Small intestine (tissue), 7 donors: ENCODE measurements at regions not wholly inside any gene's neighbourhood (a gene's known extent, or its start where the extent isn't known, plus 50 kb on each side); places are given as distances from the start of the nearest gene placed in this dataset.

ENCODE experiments used
- DNase-seq, 2 donors: peaks; one replicate each; pipeline versions ENCODE4 v3.0.0 to v3.0.0-alpha.2; 2013
- FAIRE-seq: peaks from 2 replicates; lab custom pipeline; 2012; peaks lifted over from hg19 to GRCh38; lab: Jason Lieb, UNC
- H3K27ac ChIP-seq, 3 donors: one replicate each; pipeline ENCODE4 v1.5.1; 2013; ENCODE audit warnings: low read length in 2 of 3, mild to moderate bottlenecking in 2 of 3, control low read depth in 1 of 3, inconsistent platforms in 1 of 3, low read depth in 1 of 3, moderate library complexity in 1 of 3
- H3K27me3 ChIP-seq, 3 donors: one replicate each; pipeline ENCODE4 v1.6.1; 2013; ENCODE audit warnings: low read length in 3 of 3, inconsistent platforms in 1 of 3; ENCODE audit not compliant: control insufficient read depth in 3 of 3, insufficient read depth in 3 of 3
- H3K36me3 ChIP-seq, 3 donors: one replicate each; pipeline ENCODE4 v1.6.1; 2013; ENCODE audit warnings: low read length in 3 of 3, inconsistent platforms in 1 of 3, low read depth in 1 of 3, mild to moderate bottlenecking in 1 of 3, moderate library complexity in 1 of 3; ENCODE audit not compliant: control insufficient read depth in 3 of 3, insufficient read depth in 2 of 3
- H3K4me1 ChIP-seq, 3 donors: one replicate each; pipeline ENCODE4 v1.6.1; 2013; ENCODE audit warnings: low read length in 2 of 3, inconsistent platforms in 1 of 3, low read depth in 1 of 3, mild to moderate bottlenecking in 1 of 3, moderate library complexity in 1 of 3; ENCODE audit not compliant: control insufficient read depth in 3 of 3, insufficient read depth in 2 of 3
- H3K4me3 ChIP-seq, 3 donors: one replicate each; pipeline ENCODE4 v1.5.1; 2013; ENCODE audit warnings: low read length in 3 of 3, control low read depth in 1 of 3, inconsistent platforms in 1 of 3, low read depth in 1 of 3, mild to moderate bottlenecking in 1 of 3, moderate library complexity in 1 of 3
- H3K9me3 ChIP-seq, 2 donors: one replicate each; pipeline ENCODE4 v1.6.1; 2013; ENCODE audit warnings: low read depth in 1 of 2, low read length in 1 of 2; ENCODE audit not compliant: control insufficient read depth in 2 of 2, insufficient read depth in 1 of 2
- WGBS, 3 donors: extraction: QIAGEN DNeasy Blood & Tissue Kit; methylation state at CpG; one replicate each; pipeline ENCODE4 v1.1.7; 2013; 5-methylcytosine and 5-hydroxymethylcytosine counted together
- donor health status: healthy with polysubstance abuse.
- donor health status: control.
- donor health status: control.
- donor health status: Bipolar disorder and iron deficiency.
- donor health status: healthy.

DNA sequence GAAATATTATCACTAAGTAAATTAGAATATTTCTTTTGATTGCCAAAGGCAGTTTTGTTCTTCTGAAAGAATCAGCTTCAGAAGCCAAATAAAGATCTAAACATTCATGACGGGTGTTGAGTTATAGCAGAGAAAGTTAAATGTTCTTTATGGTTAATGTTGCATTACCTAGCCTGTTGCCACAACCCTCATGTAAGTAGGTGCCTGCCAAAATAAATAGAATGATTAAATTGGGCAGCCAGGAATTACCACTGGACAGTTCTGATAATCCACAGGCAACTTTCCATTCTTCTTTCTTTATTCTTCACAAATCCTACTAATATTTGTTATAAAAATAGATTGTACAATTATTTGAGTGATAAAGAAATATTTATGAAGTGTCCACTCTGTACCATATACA, 217.9 kb upstream of the NRIP1 start:
- H3K27me3 ChIP-seq, result no peaks in the 10 kb centered on the region
- no peaks in the 10 kb centered on the region for H3K36me3 ChIP-seq
- H3K9me3 ChIP-seq, result peaks cover 0 to 9% of the 10 kb centered on the region in 2 donors
- FAIRE-seq, result no peak
- H3K27ac ChIP-seq, result no peak overlapping the region
- no peaks in the 10 kb centered on the region for H3K4me1 ChIP-seq
- no peak overlapping the region for H3K4me3 ChIP-seq
- DNase-seq, result no peak
- 79 to 90% (median 90%) methylated on average over 1 of the region's 1 CpG for WGBS, 3 donors

- no peak overlapping the region for H3K27ac ChIP-seq
- H3K27me3 ChIP-seq, result no peaks in the 10 kb centered on the region
- H3K9me3 ChIP-seq, result peaks cover 0 to 9% of the 10 kb centered on the region in 2 donors
- no peak for DNase-seq
- no peak overlapping the region for H3K4me3 ChIP-seq
- no peaks in the 10 kb centered on the region for H3K4me1 ChIP-seq
- no peaks in the 10 kb centered on the region for H3K36me3 ChIP-seq
- no peak for FAIRE-seq
Observed at GRCh38 chr21:15283138-15283537, 218.3 kb upstream of the NRIP1 start.

DNA sequence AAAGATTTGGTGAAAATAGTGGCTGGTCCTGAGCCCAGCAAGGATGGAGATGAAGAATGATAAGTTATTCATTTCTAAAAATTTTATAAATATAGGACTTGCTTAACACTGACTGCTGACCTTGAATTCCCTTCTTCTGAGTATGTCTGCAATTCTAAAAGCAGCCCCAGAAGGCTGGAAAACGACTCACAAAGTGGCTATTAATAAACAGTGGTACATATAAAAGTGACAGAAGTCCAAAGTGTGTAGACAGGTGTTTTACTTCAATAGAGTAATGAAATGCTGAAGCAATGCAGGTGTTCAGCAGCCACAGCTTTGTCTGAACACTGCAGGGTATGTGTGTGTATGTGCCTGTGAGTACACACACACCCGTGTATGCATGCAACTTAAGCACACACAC, 219.0 kb upstream of the NRIP1 start:
- H3K36me3 ChIP-seq, result no peaks in the 10 kb centered on the region
- FAIRE-seq (no peak), DNase-seq (no peak)
- peaks cover 0 to 9% of the 10 kb centered on the region in 2 donors for H3K9me3 ChIP-seq
- H3K4me3 ChIP-seq, result no peak overlapping the region
- H3K27ac ChIP-seq, result no peak overlapping the region
- no peaks in the 10 kb centered on the region for H3K4me1 ChIP-seq
- H3K27me3 ChIP-seq, result no peaks in the 10 kb centered on the region
- WGBS, 3 donors, result 12 to 48% (median 23%) methylated on average over 2 of the region's 2 CpGs

DNA sequence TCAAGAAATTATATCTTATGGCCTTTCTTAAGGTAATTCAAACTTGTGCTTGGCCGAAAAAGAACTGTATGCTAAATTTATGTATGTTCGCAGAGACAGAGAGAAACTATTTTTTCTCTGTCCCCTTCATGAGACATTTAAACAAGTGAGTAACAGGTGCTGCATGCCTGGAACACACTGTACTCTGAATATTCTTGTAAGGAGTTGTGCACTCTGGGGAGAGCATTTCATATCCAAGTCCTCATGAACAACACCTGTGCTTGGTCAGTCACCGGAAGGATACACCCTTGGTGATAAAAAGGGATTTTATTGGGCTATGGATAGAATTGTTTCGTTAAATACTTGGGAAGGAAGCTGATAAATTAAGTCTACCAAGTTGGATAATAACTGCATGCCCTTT, 220.8 kb upstream of the NRIP1 start:
- 60 to 81% (median 65%) methylated on average over 4 of the region's 4 CpGs for WGBS, 3 donors
- FAIRE-seq, result no peak
- Histone ChIP-seq H3K27me3 (no peaks in the 10 kb centered on the region), H3K36me3 (no peaks in the 10 kb centered on the region), H3K4me3 (no peak overlapping the region), H3K27ac (no peak overlapping the region), H3K4me1 (no peaks in the 10 kb centered on the region), H3K9me3 (peaks cover 0 to 9% of the 10 kb centered on the region in 2 donors)
- no peak for DNase-seq

DNA sequence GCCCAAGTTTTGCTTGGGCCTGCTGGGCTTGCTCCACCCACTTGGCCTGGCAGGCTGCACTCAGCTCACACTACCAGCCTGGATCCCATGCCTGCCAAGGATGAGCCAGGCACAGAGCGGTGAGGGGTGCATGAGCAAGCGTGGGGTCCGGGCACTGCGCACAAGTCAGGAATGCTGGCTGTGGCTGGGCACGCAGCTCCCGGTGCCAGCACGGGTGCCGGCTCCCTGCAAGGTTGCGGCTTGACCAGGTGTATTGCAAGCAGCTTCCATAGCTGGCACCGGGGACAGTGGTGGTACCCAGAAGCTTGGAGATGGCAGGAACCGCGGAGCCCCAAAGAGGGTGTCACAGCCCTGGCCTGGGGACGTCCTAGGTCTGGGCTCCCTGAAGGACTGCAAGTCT, 224.4 kb upstream of the NRIP1 start:
- Histone ChIP-seq H3K9me3 (no peaks in the 10 kb centered on the region), H3K27me3 (no peaks in the 10 kb centered on the region), H3K36me3 (no peaks in the 10 kb centered on the region), H3K27ac (no peak overlapping the region), H3K4me1 (peaks cover 0 to 24% (median 2%) of the 10 kb centered on the region in 3 donors), H3K4me3 (no peak overlapping the region)
- WGBS, 3 donors, result 97 to 98% (median 97%) methylated on average over 13 of the region's 13 CpGs
- no peak for FAIRE-seq
- DNase-seq, result no peak

DNA sequence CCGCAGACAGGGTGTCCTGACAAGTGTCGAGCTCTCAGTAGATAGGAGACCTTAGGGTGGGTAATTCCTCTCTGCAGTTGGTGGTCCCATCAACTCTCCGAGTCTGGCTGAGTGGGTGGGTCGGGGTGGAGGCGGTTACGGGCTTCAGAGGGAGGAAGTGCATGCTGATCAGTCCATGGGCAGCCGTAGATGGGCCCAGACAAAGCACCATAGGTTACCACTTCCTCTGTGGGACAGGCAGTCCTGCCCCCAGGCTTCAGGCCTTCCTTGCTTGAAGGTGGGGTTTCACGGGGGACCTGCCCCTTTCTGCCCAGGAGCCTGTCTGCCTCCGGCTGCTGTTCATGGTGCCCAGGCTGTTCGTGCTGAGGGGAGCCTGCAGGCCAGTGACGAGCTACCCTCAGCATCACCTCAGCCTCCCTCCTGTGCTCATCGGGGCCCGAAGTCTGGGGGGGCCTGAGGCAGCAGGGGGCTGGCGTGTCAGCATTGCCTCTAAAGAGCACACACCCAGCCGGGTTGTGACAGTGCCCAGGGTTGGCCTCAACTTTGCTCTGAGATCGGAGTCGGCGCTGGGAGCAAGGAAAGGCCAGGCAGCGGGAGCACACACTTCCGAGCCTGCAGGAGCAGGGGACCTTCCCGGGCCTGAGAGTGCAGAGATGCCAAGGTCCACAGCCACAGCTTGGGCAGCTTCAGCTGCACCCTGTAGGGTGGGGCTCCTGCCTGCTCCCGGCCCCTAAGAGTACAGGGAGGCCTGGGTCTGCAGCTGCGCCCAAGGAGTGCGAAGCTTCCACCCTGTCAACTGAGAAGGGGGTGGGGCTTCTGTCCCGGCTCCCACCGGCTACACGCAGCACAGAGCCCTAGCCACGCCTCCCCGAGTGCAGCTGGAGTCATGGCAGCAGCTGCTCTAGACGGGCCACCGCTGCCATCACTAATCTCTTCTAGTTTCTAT, 225.4 kb upstream of the NRIP1 start:
- peaks cover 0 to 24% (median 2%) of the 10 kb centered on the region in 3 donors for H3K4me1 ChIP-seq
- no peaks in the 10 kb centered on the region for H3K36me3 ChIP-seq
- FAIRE-seq, result no peak
- peak overlapping the region in 2 of 3 donors; percentile 12 to 17 for H3K4me3 ChIP-seq
- peak; percentile 86 to 93 for DNase-seq
- H3K27me3 ChIP-seq, result no peaks in the 10 kb centered on the region
- no peaks in the 10 kb centered on the region for H3K9me3 ChIP-seq
- WGBS, 3 donors, result 34 to 62% (median 44%) methylated on average over 31 of the region's 31 CpGs
- peak overlapping the region in 2 of 3 donors; percentile 25 to 80 for H3K27ac ChIP-seq

DNA sequence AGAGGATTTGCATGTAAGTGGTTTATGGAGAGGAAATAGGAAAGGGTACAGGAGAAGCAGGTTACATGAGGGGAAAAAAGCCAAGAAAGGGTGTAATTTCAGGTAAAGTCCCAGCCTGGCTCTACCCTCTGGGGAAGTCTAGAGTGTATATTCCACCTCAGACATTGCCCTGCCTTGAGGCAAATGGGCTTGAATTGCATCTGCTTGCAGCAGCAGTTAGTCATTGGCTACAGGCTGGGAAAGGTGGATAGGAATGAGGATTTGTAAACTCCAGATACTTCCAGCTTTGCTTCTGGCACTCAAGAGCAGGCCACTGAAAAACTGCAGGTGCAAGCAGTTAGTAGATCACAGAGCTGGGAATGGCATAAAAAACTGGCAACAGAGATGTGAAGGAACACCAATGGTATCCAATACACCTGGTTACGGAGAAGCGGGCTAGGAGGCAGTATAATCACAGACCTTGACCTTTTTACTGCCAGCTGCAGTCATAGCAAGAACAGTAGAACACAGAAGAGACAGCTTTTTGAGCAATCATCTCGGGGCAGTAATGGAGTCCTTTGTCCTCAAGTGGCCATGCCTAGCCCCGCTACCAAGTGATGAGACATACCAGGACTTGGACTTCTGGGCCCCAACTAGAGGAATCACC, 226.9 kb upstream of the NRIP1 start:
- no peaks in the 10 kb centered on the region for H3K9me3 ChIP-seq
- no peak overlapping the region for H3K4me3 ChIP-seq
- peak; percentile 61 to 63 for DNase-seq
- WGBS, 3 donors, result 21 to 67% (median 34%) methylated on average over 4 of the region's 4 CpGs
- peaks cover 0 to 24% (median 2%) of the 10 kb centered on the region in 3 donors for H3K4me1 ChIP-seq
- no peak for FAIRE-seq
- H3K27ac ChIP-seq, result peak overlapping the region in 2 of 3 donors; percentile 0 to 41
- H3K27me3 ChIP-seq, result no peaks in the 10 kb centered on the region
- no peaks in the 10 kb centered on the region for H3K36me3 ChIP-seq

GRCh38 chr21:15293240-15293639, 228.4 kb upstream of the NRIP1 start:
- DNase-seq (peak; percentile 25 to 65), FAIRE-seq (no peak)
- no peak overlapping the region for H3K27ac ChIP-seq
- no peak overlapping the region for H3K4me3 ChIP-seq
- peaks cover 0 to 24% (median 2%) of the 10 kb centered on the region in 3 donors for H3K4me1 ChIP-seq
- no peaks in the 10 kb centered on the region for H3K36me3 ChIP-seq
- no peaks in the 10 kb centered on the region for H3K27me3 ChIP-seq
- no peaks in the 10 kb centered on the region for H3K9me3 ChIP-seq
